Upper lobe of left lung (tissue), 6 donors: ENCODE measurements at regions not wholly inside any gene's neighbourhood (a gene's known extent, or its start where the extent isn't known, plus 50 kb on each side); places are given as distances from the start of the nearest gene placed in this dataset.

Experiments used
- ATAC-seq, 2 donors: fragments of 200-7000 bp; cut with Tn5 transposase; one replicate each; pipeline ENCODE4 v1.9.1; 2022; ENCODE audit warnings: mild to moderate bottlenecking in 2 of 2, moderate library complexity in 2 of 2; ENCODE audit not compliant: low FRiP score in 2 of 2
- DNase-seq, 2 donors: peaks; one replicate each; pipeline ENCODE4 v3.0.0-alpha.2; 2019 to 2020
- H3K27ac ChIP-seq, 4 donors: fragments of 200-600 bp; sonication (generic); one replicate each; pipeline ENCODE4 v1.5.1; 2016 to 2019
- H3K27me3 ChIP-seq, 4 donors: fragments of 200-600 bp; sonication (generic); one replicate each; pipeline ENCODE4 v1.5.1; 2017 to 2019
- H3K36me3 ChIP-seq, 4 donors: fragments of 200-600 bp; sonication (generic); one replicate each; pipeline ENCODE4 v1.5.1; 2016 to 2019
- H3K4me1 ChIP-seq, 4 donors: fragments of 200-600 bp; sonication (generic); one replicate each; pipeline ENCODE4 v1.5.1; 2018 to 2019
- H3K4me3 ChIP-seq, 4 donors: fragments of 200-600 bp; sonication (generic); one replicate each; pipeline ENCODE4 v1.5.1; 2017 to 2019; ENCODE audit warnings: mild to moderate bottlenecking in 2 of 4, moderate library complexity in 1 of 4
- H3K9me3 ChIP-seq, 4 donors: fragments of 200-600 bp; sonication (generic); one replicate each; pipeline ENCODE4 v1.5.1; 2018 to 2019
- EP300 ChIP-seq, 4 donors: sonication (generic); formaldehyde crosslinking; IDR thresholded peaks; one replicate each; pipeline ENCODE4 v1.5.1; 2017; ENCODE audit warnings: antibody characterized with exemption in 4 of 4, control low read depth in 2 of 4
- POLR2A ChIP-seq, 4 donors: fragments of 450-650 bp; IDR thresholded peaks; one replicate each; pipeline ENCODE4 v1.5.1; 2016 to 2017; ENCODE audit warnings: antibody characterized with exemption in 4 of 4, mild to moderate bottlenecking in 2 of 4
- POLR2AphosphoS5 ChIP-seq, 2 donors: sonication (generic); formaldehyde crosslinking; IDR thresholded peaks; one replicate each; pipeline ENCODE4 v1.5.1; 2017; ENCODE audit warnings: antibody characterized with exemption in 2 of 2
- WGBS, 2 donors: methylation state at CpG; one replicate each; pipeline ENCODE4 v1.1.5; 2017 to 2018; 5-methylcytosine and 5-hydroxymethylcytosine counted together
- TF ChIP-seq, protein P1 (sequence below), 6 experiments: fragments of 450-650 bp in 4 of 6; fragments of 200-600 bp in 2 of 6; sonication (generic) in 2 of 6; IDR thresholded peaks; one replicate each; pipeline ENCODE4 v1.5.1; 2016 to 2019; ENCODE audit warnings: antibody characterized with exemption in 6 of 6
- donor health status: DM: no; HTN: no; CAD: no; lungs with moderate emphysema.
- donor health status: DM: no; HTN: yes; CAD: no; lungs with severe emphysema.

GRCh38 chr15:62625429-62626033 lies 417.0 kb upstream of the TPM1 start:
- no peak overlapping the region for H3K4me3 ChIP-seq
- TF ChIP-seq POLR2AphosphoS5 (IDR thresholded peaks at IDR 0.05), result no peak
- no peak for TF ChIP-seq POLR2A (IDR thresholded peaks at IDR 0.05)
- TF ChIP-seq, protein P1, sequence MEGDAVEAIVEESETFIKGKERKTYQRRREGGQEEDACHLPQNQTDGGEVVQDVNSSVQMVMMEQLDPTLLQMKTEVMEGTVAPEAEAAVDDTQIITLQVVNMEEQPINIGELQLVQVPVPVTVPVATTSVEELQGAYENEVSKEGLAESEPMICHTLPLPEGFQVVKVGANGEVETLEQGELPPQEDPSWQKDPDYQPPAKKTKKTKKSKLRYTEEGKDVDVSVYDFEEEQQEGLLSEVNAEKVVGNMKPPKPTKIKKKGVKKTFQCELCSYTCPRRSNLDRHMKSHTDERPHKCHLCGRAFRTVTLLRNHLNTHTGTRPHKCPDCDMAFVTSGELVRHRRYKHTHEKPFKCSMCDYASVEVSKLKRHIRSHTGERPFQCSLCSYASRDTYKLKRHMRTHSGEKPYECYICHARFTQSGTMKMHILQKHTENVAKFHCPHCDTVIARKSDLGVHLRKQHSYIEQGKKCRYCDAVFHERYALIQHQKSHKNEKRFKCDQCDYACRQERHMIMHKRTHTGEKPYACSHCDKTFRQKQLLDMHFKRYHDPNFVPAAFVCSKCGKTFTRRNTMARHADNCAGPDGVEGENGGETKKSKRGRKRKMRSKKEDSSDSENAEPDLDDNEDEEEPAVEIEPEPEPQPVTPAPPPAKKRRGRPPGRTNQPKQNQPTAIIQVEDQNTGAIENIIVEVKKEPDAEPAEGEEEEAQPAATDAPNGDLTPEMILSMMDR (IDR thresholded peaks at IDR 0.05), result no peak
- TF ChIP-seq EP300 (IDR thresholded peaks at IDR 0.05), result no peak
- no peak overlapping the region for H3K27ac ChIP-seq
- no peaks in the 10 kb centered on the region for H3K27me3 ChIP-seq
- no peaks in the 10 kb centered on the region for H3K9me3 ChIP-seq
- ATAC-seq (peak in 1 of 2 donors; percentile 34), DNase-seq (no peak)
- 63 to 74% methylated on average over 4 to 9 of the region's 9 CpGs for whole genome bisulfite sequencing, 2 donors
- H3K36me3 ChIP-seq, result no peaks in the 10 kb centered on the region
- H3K4me1 ChIP-seq, result peaks cover 0 to 3% (median 0%) of the 10 kb centered on the region in 4 donors

DNA sequence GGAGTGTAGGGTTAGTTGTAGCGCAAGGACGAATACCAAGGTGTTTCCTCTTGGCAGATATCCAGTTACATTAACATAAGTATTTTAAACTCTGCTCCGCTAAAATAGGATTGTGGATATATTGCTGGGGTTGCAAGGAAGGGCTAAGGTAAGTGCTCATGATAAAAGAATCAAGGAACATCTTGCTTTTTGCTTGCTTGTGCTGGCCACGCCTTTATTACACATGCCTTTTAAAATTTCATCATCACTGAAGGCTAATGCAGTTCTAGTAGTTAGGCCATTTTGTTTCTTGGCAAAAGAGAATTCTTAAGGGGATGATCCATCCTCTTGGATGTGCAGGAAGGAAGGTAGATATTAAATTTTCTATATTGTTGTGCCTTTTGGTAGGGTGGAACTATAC lies 415.6 kb upstream of the TPM1 start:
- no peaks in the 10 kb centered on the region for H3K27me3 ChIP-seq
- WGBS, 2 donors, result 79 to 91% methylated on average over 4 of the region's 4 CpGs
- ATAC-seq, result no peak
- peaks cover 0 to 3% (median 0%) of the 10 kb centered on the region in 4 donors for H3K4me1 ChIP-seq
- DNase-seq, result no peak
- H3K27ac ChIP-seq, result no peak overlapping the region
- TF ChIP-seq EP300 (IDR thresholded peaks at IDR 0.05), result no peak
- no peak for TF ChIP-seq POLR2A (IDR thresholded peaks at IDR 0.05)
- TF ChIP-seq, protein P1 (IDR thresholded peaks at IDR 0.05), result no peak
- no peak for TF ChIP-seq POLR2AphosphoS5 (IDR thresholded peaks at IDR 0.05)
- no peak overlapping the region for H3K4me3 ChIP-seq
- H3K36me3 ChIP-seq, result no peaks in the 10 kb centered on the region
- no peaks in the 10 kb centered on the region for H3K9me3 ChIP-seq

- no peak overlapping the region for H3K27ac ChIP-seq
- no peak overlapping the region for H3K4me3 ChIP-seq
- no peak for DNase-seq
- no peaks in the 10 kb centered on the region for H3K9me3 ChIP-seq
- H3K36me3 ChIP-seq, result no peaks in the 10 kb centered on the region
- H3K4me1 ChIP-seq, result no peaks in the 10 kb centered on the region
- no peak for ATAC-seq
- 84 to 98% methylated on average over 2 of the region's 2 CpGs for WGBS, 2 donors
- H3K27me3 ChIP-seq, result no peaks in the 10 kb centered on the region
- TF ChIP-seq EP300 (IDR thresholded peaks at IDR 0.05) (no peak), POLR2A (IDR thresholded peaks at IDR 0.05) (no peak), POLR2AphosphoS5 (IDR thresholded peaks at IDR 0.05) (no peak)
- TF ChIP-seq, protein P1 (IDR thresholded peaks at IDR 0.05), result no peak
Measured at GRCh38 chr15:62631076-62631724, 411.3 kb upstream of the TPM1 start.

DNA sequence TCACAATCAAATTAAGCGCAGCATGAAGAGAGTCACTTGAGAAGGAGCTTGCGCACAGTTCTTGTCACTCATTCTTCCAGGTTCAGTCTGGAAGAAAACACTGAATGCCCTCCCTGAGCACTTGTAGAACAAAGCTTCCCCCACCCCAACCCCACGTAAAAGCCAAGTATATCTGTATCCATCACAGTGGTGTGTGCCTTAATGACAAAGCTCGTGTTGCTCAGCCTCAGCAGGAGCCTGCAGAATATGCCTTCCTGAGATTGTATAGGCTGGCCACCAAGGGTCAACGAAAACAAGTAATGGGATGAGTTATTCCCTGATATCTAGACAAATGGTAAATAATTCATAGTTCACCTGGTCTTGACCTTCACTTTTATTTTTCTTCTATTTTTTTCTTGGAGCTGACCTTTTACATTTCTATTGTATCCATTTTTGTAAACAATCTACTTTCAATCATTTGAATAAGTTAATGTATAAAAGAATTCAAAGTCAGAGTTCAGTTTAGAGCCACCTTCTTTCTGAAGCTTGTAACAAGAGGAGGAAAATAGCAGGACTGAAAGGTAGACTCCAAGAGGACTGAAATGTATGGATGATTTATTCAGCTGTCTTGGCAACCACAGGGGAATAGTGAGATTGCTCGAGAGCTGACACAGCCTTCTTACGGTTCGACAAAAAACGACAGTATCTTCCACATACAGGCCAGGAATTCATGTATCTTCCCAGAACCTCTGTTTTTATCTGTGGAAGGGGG lies 405.5 kb upstream of the TPM1 start:
- H3K4me1 ChIP-seq, result no peaks in the 10 kb centered on the region
- WGBS, 2 donors, result 76 to 78% methylated on average over 9 of the region's 9 CpGs
- H3K36me3 ChIP-seq, result no peaks in the 10 kb centered on the region
- ATAC-seq (no peak), DNase-seq (no peak)
- H3K9me3 ChIP-seq, result no peaks in the 10 kb centered on the region
- H3K4me3 ChIP-seq, result no peak overlapping the region
- H3K27ac ChIP-seq, result no peak overlapping the region
- TF ChIP-seq EP300 (IDR thresholded peaks at IDR 0.05) (no peak), POLR2AphosphoS5 (IDR thresholded peaks at IDR 0.05) (no peak), POLR2A (IDR thresholded peaks at IDR 0.05) (no peak)
- TF ChIP-seq, protein P1 (IDR thresholded peaks at IDR 0.05), result no peak
- H3K27me3 ChIP-seq, result no peaks in the 10 kb centered on the region
